Liver (tissue), 8 donors: ENCODE measurements at regions not wholly inside any gene's neighbourhood (a gene's known extent, or its start where the extent isn't known, plus 50 kb on each side); places are given as distances from the start of the nearest gene placed in this dataset.

Experiments
- DNase-seq: peaks from one replicate; pipeline ENCODE4 v3.0.0-alpha.2; 2017; ENCODE audit warnings: low spot score
- H3K27ac ChIP-seq, 2 donors: one replicate each; pipeline ENCODE4 v1.7.0; 2013; ENCODE audit warnings: inconsistent platforms in 2 of 2, low read length in 2 of 2, control low read depth in 1 of 2, low read depth in 1 of 2, mild to moderate bottlenecking in 1 of 2
- H3K27me3 ChIP-seq, 4 donors: one replicate each; pipeline versions ENCODE4 v1.6.1 to v1.7.0; 2013; ENCODE audit warnings: low read length in 3 of 4, inconsistent platforms in 1 of 4, mild to moderate bottlenecking in 1 of 4, moderate library complexity in 1 of 4; ENCODE audit not compliant: control insufficient read depth in 4 of 4, insufficient read depth in 4 of 4
- H3K36me3 ChIP-seq, 4 donors: one replicate each; pipeline versions ENCODE4 v1.6.1 to v1.7.0; 2013; ENCODE audit warnings: low read length in 3 of 4, mild to moderate bottlenecking in 3 of 4, low read depth in 1 of 4, moderate library complexity in 1 of 4; ENCODE audit not compliant: control insufficient read depth in 4 of 4, insufficient read depth in 3 of 4
- H3K4me1 ChIP-seq, 4 donors: one replicate each; pipeline versions ENCODE4 v1.6.1 to v1.7.0; 2013; ENCODE audit warnings: low read length in 3 of 4, mild to moderate bottlenecking in 3 of 4, moderate library complexity in 1 of 4; ENCODE audit not compliant: control insufficient read depth in 4 of 4, insufficient read depth in 4 of 4
- H3K4me3 ChIP-seq, 3 donors: one replicate each; pipeline versions ENCODE4 v1.6.1 to v1.7.0; 2013; ENCODE audit warnings: low read length in 3 of 3, control low read depth in 1 of 3, low read depth in 1 of 3, mild to moderate bottlenecking in 1 of 3
- H3K9ac ChIP-seq, 2 donors: one replicate each; pipeline ENCODE4 v1.7.0; 2013; ENCODE audit warnings: low read length in 2 of 2, mild to moderate bottlenecking in 2 of 2, moderate library complexity in 2 of 2, control low read depth in 1 of 2, low read depth in 1 of 2
- H3K9me3 ChIP-seq, 4 donors: one replicate each; pipeline versions ENCODE4 v1.6.1 to v1.7.0; 2013; ENCODE audit warnings: low read length in 3 of 4; ENCODE audit not compliant: control insufficient read depth in 4 of 4
- ATF3 ChIP-seq: IDR thresholded peaks from 2 replicates; pipeline ENCODE4 v1.6.1; 2016; ENCODE audit warnings: antibody characterized with exemption
- CTCF ChIP-seq: fragments of 150-350 bp; IDR thresholded peaks from 2 replicates; pipeline ENCODE4 v1.5.1; 2017; ENCODE audit warnings: improper control_type of control experiment, low read depth, low read length; ENCODE audit not compliant: missing input control
- EGR1 ChIP-seq, 2 donors: IDR thresholded peaks; 2 replicates each; pipeline ENCODE4 v1.6.1; 2016 to 2018; ENCODE audit warnings: antibody characterized with exemption in 2 of 2, low read depth in 2 of 2
- FOXA1 ChIP-seq: IDR thresholded peaks from 2 replicates; pipeline ENCODE4 v1.6.1; 2016; ENCODE audit warnings: antibody characterized with exemption
- GABPA ChIP-seq, 2 donors: IDR thresholded peaks in 1 of 2; conservative IDR thresholded peaks in 1 of 2; 2 replicates each; pipeline ENCODE4 v1.6.1; 2016; ENCODE audit warnings: antibody characterized with exemption in 2 of 2, mild to moderate bottlenecking in 1 of 2, moderate library complexity in 1 of 2
- HNF4A ChIP-seq, 2 donors: conservative IDR thresholded peaks; 2 replicates each; pipeline ENCODE4 v1.6.1; 2016; ENCODE audit warnings: antibody characterized with exemption in 2 of 2, mild to moderate bottlenecking in 2 of 2
- HNF4G ChIP-seq: IDR thresholded peaks from 2 replicates; pipeline ENCODE4 v1.6.1; 2016; ENCODE audit warnings: antibody characterized with exemption
- JUND ChIP-seq, 2 donors: IDR thresholded peaks; 2 replicates each; pipeline ENCODE4 v1.6.1; 2016; ENCODE audit warnings: antibody characterized with exemption in 2 of 2
- NR2F2 ChIP-seq: IDR thresholded peaks from 2 replicates; pipeline ENCODE4 v1.6.1; 2016; ENCODE audit warnings: antibody characterized with exemption
- RAD21 ChIP-seq, 2 donors: IDR thresholded peaks; 2 replicates each; pipeline ENCODE4 v1.6.1; 2016; ENCODE audit warnings: antibody characterized with exemption in 2 of 2, mild to moderate bottlenecking in 2 of 2
- RXRA ChIP-seq, 2 donors: IDR thresholded peaks; 2 replicates each; pipeline ENCODE4 v1.6.1; 2017 to 2018; ENCODE audit warnings: antibody characterized with exemption in 2 of 2, mild to moderate bottlenecking in 1 of 2
- SP1 ChIP-seq: IDR thresholded peaks from 2 replicates; pipeline ENCODE4 v1.6.1; 2018; ENCODE audit warnings: antibody characterized with exemption, mild to moderate bottlenecking
- TAF1 ChIP-seq: conservative IDR thresholded peaks from 2 replicates; pipeline ENCODE4 v1.6.1; 2016; ENCODE audit warnings: antibody characterized with exemption, mild to moderate bottlenecking
- YY1 ChIP-seq: IDR thresholded peaks from 2 replicates; pipeline ENCODE4 v1.6.1; 2016; ENCODE audit warnings: antibody characterized with exemption, mild to moderate bottlenecking
- ZBTB33 ChIP-seq: IDR thresholded peaks from 2 replicates; pipeline ENCODE4 v1.6.1; 2016; ENCODE audit warnings: antibody characterized with exemption
- WGBS: extraction: QIAGEN DNeasy Blood & Tissue Kit; methylation state at CpG from one replicate; pipeline ENCODE4 v1.1.7; 2013; 5-methylcytosine and 5-hydroxymethylcytosine counted together
- TF ChIP-seq, protein P1 (sequence below): IDR thresholded peaks from 2 replicates; pipeline ENCODE4 v1.6.1; 2016; ENCODE audit warnings: antibody characterized with exemption, mild to moderate bottlenecking
- TF ChIP-seq, protein P2 (sequence below): IDR thresholded peaks from 2 replicates; pipeline ENCODE4 v1.6.1; 2016; ENCODE audit warnings: antibody characterized with exemption
- donor health status: healthy.
- donor health status: healthy.
- donor health status: healthy.
- donor health status: healthy.
- donor health status: healthy.

DNA sequence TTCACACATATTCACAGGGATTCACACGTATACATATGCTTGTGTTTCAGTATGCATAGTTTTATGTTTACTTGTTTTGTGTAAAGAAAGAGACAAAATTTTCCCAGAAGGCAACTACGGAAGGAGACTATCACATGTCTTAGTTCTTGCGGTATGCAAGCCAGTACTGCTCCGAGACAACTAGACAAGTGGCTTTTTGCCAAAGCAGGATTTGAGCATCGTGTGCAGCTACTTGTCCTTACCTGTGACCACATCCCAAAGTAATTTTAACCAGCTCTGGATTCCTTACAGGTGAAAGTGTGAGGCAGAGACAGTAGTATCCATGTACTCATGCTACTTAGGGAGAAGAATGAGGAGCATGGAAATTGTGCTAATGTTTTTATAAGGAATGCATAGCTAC, 591.4 kb upstream of the NR2F2 start:
- Histone ChIP-seq H3K4me1 (no peaks in the 10 kb centered on the region), H3K27me3 (no peaks in the 10 kb centered on the region), H3K27ac (no peak overlapping the region), H3K9me3 (no peaks in the 10 kb centered on the region), H3K9ac (no peak overlapping the region), H3K4me3 (no peak overlapping the region), H3K36me3 (no peaks in the 10 kb centered on the region)
- WGBS: 84% methylated on average over 5 of the region's 5 CpGs
- DNase-seq: no peak
- TF ChIP-seq, protein P1, sequence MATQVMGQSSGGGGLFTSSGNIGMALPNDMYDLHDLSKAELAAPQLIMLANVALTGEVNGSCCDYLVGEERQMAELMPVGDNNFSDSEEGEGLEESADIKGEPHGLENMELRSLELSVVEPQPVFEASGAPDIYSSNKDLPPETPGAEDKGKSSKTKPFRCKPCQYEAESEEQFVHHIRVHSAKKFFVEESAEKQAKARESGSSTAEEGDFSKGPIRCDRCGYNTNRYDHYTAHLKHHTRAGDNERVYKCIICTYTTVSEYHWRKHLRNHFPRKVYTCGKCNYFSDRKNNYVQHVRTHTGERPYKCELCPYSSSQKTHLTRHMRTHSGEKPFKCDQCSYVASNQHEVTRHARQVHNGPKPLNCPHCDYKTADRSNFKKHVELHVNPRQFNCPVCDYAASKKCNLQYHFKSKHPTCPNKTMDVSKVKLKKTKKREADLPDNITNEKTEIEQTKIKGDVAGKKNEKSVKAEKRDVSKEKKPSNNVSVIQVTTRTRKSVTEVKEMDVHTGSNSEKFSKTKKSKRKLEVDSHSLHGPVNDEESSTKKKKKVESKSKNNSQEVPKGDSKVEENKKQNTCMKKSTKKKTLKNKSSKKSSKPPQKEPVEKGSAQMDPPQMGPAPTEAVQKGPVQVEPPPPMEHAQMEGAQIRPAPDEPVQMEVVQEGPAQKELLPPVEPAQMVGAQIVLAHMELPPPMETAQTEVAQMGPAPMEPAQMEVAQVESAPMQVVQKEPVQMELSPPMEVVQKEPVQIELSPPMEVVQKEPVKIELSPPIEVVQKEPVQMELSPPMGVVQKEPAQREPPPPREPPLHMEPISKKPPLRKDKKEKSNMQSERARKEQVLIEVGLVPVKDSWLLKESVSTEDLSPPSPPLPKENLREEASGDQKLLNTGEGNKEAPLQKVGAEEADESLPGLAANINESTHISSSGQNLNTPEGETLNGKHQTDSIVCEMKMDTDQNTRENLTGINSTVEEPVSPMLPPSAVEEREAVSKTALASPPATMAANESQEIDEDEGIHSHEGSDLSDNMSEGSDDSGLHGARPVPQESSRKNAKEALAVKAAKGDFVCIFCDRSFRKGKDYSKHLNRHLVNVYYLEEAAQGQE: no peak
- no peak for TF ChIP-seq YY1
- TF ChIP-seq, protein P2, sequence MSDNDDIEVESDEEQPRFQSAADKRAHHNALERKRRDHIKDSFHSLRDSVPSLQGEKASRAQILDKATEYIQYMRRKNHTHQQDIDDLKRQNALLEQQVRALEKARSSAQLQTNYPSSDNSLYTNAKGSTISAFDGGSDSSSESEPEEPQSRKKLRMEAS: no peak
- no peak for TF ChIP-seq JUND (IDR thresholded peaks at IDR 0.05)
- no peak for TF ChIP-seq SP1
- TF ChIP-seq HNF4A (conservative IDR thresholded peaks at IDR 0.05): no peak
- no peak for TF ChIP-seq TAF1
- TF ChIP-seq NR2F2: no peak
- TF ChIP-seq RAD21 (IDR thresholded peaks at IDR 0.05): no peak
- no peak for TF ChIP-seq HNF4G
- no peak for TF ChIP-seq ATF3
- TF ChIP-seq EGR1 (IDR thresholded peaks at IDR 0.05; ENCODE audit: low read depth in 2 of 2): no peak
- no peak for TF ChIP-seq CTCF
- no peak for TF ChIP-seq RXRA (IDR thresholded peaks at IDR 0.05)
- no peak for TF ChIP-seq FOXA1
- TF ChIP-seq GABPA (IDR thresholded peaks at IDR 0.05 in 1 of 2, conservative IDR thresholded peaks at IDR 0.05 in 1 of 2): no peak
- no peak for TF ChIP-seq ZBTB33

DNA sequence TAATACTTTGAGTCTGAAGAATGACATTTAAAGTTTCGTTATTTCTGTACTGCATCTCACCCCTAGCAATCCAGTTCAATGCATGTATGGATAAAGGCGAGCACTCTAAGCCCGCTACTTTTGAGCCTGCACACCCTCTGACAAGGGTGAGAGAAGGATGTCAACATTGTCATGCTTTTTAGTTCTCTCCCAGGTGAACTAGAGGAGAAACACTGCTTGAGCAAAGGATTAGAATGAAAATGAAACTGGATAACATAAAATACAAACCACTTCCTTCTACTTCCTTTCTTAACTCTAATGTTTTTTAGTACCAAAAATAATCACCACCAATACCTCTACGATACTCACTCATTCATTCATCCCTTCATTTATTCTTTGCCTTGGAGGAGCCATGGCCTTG, 588.7 kb upstream of the NR2F2 start:
- TF ChIP-seq, protein P2: no peak
- TF ChIP-seq FOXA1: no peak
- Histone ChIP-seq H3K27me3 (no peaks in the 10 kb centered on the region), H3K9me3 (no peaks in the 10 kb centered on the region), H3K4me3 (no peak overlapping the region), H3K4me1 (no peaks in the 10 kb centered on the region), H3K36me3 (no peaks in the 10 kb centered on the region), H3K9ac (no peak overlapping the region), H3K27ac (no peak overlapping the region)
- no peak for DNase-seq
- WGBS: 84% methylated on average over 4 of the region's 4 CpGs
